ENCODE measurements at regions not wholly inside any gene's neighbourhood (a gene's known extent, or its start where the extent isn't known, plus 50 kb on each side); places are given as distances from the start of the nearest gene placed in this dataset.

DNA sequence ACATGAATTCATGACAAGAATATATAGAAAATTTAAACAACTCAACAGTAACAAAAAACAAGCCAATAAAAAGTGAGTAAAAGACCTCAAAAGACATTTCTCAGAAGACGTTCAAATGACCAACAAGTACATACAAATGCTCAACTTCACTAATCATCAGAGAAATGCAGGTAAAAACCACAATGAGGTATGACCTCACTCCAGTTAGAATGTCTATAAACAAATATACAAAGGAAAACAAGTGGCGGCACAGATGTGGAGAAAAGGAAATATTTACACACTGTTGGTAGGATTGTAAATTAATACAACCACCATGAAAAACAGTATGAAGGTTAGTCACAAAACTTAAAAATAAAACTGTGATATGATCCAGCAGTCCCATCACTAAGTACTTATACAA lies 1033.1 kb downstream of the RAPGEF2 start:
- no peak for TF ChIP-seq FOS (IDR thresholded peaks at IDR 0.05; ENCODE audit: borderline replicate concordance, extremely low read depth, insufficient read length)
- no peak for TF ChIP-seq E2F4 (IDR thresholded peaks at IDR 0.05; ENCODE audit: low read depth, low read length)
- TF ChIP-seq TCF3 (IDR thresholded peaks at IDR 0.05; ENCODE audit: borderline replicate concordance, insufficient read depth, low read depth, low read length) = no peak
